NCI-H446 (cell line): ENCODE measurements at regions not wholly inside any gene's neighbourhood (a gene's known extent, or its start where the extent isn't known, plus 50 kb on each side); places are given as distances from the start of the nearest gene placed in this dataset.

Source experiments
- DNase-seq, 2 experiments: peaks; one replicate each; lab custom pipeline; 2025; lab: John Stamatoyannopoulos, UW

- no peak for DNase-seq
Observed at GRCh38 chr15:70443486-70444273, 319.7 kb downstream of the UACA start.

DNA sequence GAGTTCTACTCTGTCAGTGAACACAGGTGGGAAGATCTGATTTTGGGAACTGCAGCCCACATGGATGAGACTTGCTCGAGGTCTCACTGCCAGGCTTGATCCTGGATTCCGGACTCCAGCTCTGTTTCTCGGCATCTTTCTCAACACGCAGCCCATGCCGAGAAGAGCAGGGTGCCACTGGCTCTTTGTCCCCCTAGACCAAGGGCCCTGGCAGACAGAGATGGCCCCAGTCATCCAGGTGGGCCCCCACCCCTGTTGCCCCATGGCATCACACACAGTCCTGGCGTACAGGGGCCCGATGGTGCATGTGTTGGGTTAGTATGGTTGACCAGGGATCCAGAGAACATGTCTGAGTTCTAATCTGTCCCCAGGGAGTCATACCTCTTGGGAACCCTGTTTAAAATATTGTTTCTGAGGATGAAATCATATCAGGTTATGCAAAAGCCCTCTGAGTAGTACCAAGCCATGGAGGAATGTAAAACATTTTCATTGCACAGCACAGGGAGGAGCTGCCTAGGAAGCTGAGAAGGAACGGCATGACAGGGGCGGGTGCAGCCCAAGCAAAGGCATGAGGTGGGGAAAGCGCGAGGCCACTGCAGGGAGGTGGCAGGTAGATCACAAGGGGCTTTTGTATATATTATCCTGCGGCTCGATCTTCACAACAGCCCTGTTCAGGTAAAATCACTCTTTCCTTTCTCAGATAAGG is 320.6 kb downstream of the UACA start:
- no peak for DNase-seq

GRCh38 chr15:70442211-70442610 is 321.1 kb downstream of the UACA start:
- DNase-seq = no peak

DNA sequence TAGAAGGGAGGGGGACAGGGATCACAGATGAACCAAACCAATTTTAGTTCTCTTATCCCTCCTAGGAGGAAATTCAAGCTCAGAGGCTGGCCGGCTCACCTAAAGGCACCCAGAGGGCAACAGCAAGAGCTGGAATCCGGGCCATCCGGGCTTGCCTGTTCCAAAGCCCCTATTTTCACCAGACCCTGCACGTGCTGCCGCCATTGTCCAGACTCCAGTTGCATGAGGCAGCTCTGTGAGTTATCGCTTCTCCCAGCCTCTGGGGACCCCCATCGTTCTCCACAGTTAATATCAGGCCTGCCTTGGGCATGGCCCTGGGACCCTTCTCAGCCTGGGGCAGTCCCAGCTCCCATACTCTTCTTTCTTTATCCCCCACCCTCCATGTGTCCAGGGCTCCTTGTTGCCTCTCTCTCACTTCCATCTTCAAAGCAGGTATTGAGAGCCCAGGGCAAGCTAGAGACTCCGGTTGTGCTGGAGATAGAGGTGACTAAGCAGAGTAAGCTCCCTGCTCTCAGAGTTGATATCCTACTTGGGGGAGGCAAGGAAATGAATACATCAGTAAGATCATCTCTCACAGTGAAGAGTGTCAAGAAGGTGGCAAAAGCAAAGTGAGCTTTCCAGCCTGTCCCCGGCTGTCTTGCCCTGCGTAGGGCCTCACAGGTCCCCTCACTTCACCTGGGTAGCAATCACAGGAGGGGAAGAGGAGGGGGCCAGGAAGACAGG is 322.8 kb downstream of the UACA start:
- DNase-seq = no peak

GRCh38 chr15:70439880-70440279 is 323.5 kb downstream of the UACA start:
- DNase-seq = no peak

DNA sequence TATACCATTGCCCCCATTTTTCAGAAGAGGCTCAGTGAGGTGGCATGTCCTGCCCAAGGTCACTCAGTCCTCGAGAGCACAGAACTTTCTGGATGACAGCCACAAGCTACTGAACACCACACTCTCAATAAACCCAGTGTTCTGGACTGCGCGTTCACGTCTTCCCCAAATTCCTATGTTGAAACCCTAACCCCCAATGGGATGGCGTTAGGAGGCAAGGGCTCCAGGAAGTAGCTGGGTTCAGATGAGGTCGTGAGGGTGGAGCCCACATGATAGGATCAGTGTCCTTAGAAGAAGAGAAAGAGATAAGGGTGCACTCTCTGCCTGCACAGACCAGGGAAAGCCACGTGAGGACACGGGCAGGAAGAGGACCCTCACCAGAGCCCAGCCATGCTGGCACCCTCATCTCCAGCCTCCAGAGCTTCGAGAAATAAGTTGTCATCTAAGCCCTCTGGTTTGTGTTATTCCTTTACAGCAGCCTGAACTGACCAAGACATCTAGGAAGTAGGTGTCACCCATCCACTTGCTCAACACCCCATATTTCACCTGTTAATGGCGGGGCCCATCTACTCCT is 324.0 kb downstream of the UACA start:
- no peak for DNase-seq

GRCh38 chr15:70438776-70439175 is 324.6 kb downstream of the UACA start:
- no peak for DNase-seq

- DNase-seq = no peak
Observed at GRCh38 chr15:70437882-70438451, 325.4 kb downstream of the UACA start.

- DNase-seq = no peak
Observed at GRCh38 chr15:70437089-70437488, 326.3 kb downstream of the UACA start.

DNA sequence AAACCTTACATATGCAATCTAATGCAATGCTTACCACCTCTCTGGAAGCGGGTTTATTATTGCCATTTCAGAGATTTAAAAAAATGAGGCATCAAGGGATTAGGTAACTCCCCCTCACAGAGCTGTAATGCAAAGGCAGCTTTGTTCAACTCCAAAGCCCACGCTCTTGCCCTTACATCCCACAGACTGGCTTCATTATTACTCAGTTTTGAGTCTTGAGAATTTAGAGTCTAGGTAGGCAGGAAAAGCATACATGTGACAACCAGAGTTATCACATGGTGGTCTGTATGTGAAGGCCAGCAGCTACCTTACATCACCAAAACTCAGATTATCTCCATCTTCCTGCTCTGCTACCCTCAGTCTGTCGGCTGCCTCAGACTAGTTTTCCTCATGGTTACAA is 326.9 kb downstream of the UACA start:
- no peak for DNase-seq

- DNase-seq = no peak
Observed at GRCh38 chr15:70435872-70436271, 327.5 kb downstream of the UACA start.

DNA sequence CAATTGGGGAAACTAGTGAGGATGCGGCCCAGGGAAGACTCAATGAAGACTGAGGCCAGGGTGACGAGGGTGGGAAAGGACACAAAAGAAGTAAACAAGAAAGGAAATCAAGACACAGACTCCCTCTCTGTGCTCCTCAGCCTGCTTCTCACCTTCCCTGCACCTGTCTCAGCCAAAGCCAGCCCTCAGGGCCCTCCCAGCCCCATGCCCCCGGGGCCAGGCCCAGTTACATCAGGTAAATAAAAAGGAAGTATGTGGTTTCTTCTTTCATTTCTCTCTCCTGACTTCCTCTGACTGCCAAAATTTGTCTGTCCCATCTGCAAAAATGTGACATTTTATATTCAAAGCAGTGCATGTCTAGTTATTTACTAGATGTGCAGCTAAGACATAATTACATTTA is 328.0 kb downstream of the UACA start:
- no peak for DNase-seq

DNA sequence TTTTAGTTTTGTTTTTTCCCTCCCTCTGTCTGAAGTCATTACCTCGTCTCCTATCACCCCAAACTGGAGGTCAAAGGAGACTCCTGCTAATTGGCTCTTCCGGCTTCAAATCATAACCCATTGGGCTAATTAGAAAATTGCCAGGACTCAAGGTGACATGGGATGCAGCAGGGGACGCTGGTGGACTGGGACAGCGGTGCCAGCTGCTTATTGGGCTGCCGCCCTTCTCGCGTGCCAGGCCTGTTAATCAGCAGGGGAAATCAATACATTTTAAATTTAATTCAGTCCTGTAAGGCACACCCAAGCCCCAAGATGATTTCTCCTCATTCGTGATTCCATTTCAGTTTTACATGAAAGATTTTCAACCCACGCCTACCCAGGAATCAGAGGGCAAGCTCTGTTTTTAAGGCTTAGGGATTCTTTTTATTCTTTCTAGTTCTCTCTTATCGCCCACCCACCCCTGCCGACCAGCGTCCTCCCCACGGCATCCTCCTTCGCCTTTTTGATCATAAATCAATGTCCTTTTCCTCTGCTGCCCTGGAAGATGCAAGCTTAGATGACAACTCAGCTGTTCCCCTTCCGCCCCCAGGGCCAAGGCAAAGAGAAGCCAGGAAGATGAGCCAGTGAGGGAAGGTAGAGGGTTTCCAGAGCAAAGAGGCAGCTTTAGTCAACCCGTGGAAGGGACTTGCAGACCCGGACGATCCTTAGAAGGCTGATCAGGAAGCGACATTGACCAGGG is 329.6 kb downstream of the UACA start:
- DNase-seq = no peak

GRCh38 chr15:70432924-70433495 is 330.3 kb downstream of the UACA start:
- no peak for DNase-seq

GRCh38 chr15:70431854-70432253 is 331.5 kb downstream of the UACA start:
- no peak for DNase-seq

DNA sequence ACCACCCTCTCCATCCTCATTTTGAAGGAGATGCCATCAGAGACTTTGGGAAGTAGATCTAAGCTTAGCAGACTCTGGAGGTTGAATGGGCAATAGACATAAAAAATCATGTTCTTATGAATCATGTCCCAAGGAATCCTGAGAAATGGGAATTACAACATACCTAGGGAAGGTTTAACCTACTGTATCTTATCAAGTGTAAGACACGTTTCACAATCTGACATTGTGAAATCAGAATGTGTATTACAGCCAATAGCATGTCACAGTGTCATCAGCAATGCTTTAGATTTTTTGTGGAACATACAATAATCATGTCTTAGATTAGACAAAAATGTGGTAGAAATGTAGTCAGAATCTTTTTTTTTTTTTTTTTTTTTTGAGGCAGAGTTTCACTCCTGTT is 332.4 kb upstream of the TLE3 start:
- no peak for DNase-seq

DNA sequence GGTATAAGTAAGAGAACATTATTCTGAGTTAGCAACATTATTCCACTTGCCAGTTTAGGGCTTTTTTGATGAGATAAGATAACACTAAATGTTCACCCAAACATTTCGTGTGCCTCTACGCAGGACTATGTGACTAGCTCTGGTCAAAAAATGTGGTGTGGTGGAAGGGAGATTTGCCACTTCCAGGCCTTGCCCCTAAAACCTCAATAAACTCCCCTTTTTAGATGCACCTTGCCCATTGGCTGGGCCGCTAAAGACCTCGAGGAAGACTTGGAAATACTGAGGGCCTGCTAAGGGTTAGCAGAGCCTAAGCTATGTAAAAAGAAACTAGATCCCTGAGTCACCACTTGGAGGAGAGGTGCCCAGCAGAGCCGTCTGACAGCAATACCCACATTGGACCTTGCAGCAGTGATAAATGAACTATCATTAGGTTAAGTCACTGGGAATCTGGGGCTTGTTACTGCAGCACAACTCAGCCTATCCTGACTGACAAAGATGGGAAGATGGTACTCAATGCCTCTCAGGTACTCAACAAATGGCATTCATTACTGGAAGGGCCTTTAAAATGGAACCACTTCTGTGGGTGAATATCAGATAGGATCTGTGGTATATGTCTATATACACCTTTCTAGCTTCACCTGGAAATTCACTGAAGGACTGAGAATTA is 331.5 kb upstream of the TLE3 start:
- no peak for DNase-seq

DNA sequence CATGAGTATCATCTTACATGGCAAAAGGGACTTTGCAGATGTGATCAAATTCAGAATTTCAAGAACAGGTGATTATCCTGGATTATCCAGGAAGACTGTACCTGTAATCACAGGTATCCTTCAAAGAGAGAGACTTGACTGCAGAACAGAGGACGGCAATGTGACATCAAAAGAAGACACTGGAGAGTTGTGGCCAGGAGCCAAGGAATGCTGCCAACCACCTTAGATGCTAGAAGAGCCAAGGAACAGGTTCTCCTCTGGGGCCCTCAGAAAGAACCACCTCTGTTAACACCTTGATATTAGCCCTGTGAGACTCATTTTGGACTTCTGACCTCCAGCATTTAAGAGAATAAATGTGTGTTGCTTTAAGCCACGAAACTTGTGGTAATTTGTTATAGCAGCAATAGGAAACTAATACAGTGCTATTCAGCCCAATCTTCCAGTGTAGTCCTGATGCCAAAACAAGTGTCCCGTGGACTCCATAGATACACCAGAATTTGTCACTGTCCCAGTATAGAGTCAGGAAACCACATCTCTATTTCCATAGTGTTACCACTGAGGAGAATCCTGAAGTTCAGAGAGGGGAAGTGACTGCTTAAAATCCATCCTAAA is 330.6 kb upstream of the TLE3 start:
- no peak for DNase-seq

GRCh38 chr15:70427167-70428120 is 329.7 kb upstream of the TLE3 start:
- no peak for DNase-seq
